GM18520 (cell line): ENCODE measurements at regions not wholly inside any gene's neighbourhood (a gene's known extent, or its start where the extent isn't known, plus 50 kb on each side); places are given as distances from the start of the nearest gene placed in this dataset.
"Not testable (repeated sequence)": the region's sequence is repeated elsewhere in the genome, so short reads cannot be mapped to it uniquely, and the experiment has no call there.

Source experiments
- ATAC-seq: cut with Tn5 transposase; IDR thresholded peaks from one replicate; pipeline ENCODE4 v1.9.1; 2021; ENCODE audit not compliant: unreplicated experiment

- ATAC-seq, result no peak
Observed at GRCh38 chr10:57694956-57695608, 572.6 kb downstream of the IPMK start.

- no peak for ATAC-seq
Observed at GRCh38 chr10:57692255-57692980, 575.3 kb downstream of the IPMK start.

- ATAC-seq, result no peak
Observed at GRCh38 chr10:57689596-57690297, 577.9 kb downstream of the IPMK start.

- no peak for ATAC-seq
Observed at GRCh38 chr10:57679916-57680315, 587.8 kb downstream of the IPMK start.

GRCh38 chr10:57675125-57675524 lies 592.6 kb downstream of the IPMK start:
- ATAC-seq, result no peak

- no peak for ATAC-seq
Observed at GRCh38 chr10:57673446-57673960, 594.2 kb downstream of the IPMK start.

GRCh38 chr10:57664815-57665214 lies 602.9 kb downstream of the IPMK start:
- no peak for ATAC-seq

GRCh38 chr10:57663401-57663800 lies 604.3 kb downstream of the IPMK start:
- ATAC-seq, result no peak

- no peak for ATAC-seq
Observed at GRCh38 chr10:57661206-57661605, 606.5 kb downstream of the IPMK start.

GRCh38 chr10:57657164-57657765 lies 610.4 kb downstream of the IPMK start:
- peak; percentile 84 for ATAC-seq

GRCh38 chr10:57654856-57655255 lies 612.8 kb downstream of the IPMK start:
- ATAC-seq, result no peak

GRCh38 chr10:57645108-57645507 lies 622.6 kb downstream of the IPMK start:
- not testable (repeated sequence) for ATAC-seq

- ATAC-seq, result no peak
Observed at GRCh38 chr10:57638411-57638810, 629.3 kb downstream of the IPMK start.

GRCh38 chr10:57628592-57629284 lies 639.0 kb downstream of the IPMK start:
- no peak for ATAC-seq

- ATAC-seq, result no peak
Observed at GRCh38 chr10:57627642-57628178, 640.0 kb downstream of the IPMK start.

GRCh38 chr10:57624856-57625592 lies 642.7 kb downstream of the IPMK start:
- ATAC-seq, result no peak

GRCh38 chr10:57624066-57624465 lies 643.6 kb downstream of the IPMK start:
- ATAC-seq, result no peak

GRCh38 chr10:57621466-57621865 lies 646.2 kb downstream of the IPMK start:
- ATAC-seq, result no peak

- no peak for ATAC-seq
Observed at GRCh38 chr10:57605948-57606485, 661.7 kb downstream of the IPMK start.

GRCh38 chr10:57599440-57599839 lies 668.3 kb downstream of the IPMK start:
- ATAC-seq, result no peak
